ENCODE measurements at regions not wholly inside any gene's neighbourhood (a gene's known extent, or its start where the extent isn't known, plus 50 kb on each side); places are given as distances from the start of the nearest gene placed in this dataset.
A peak's percentile ranks its signal among the peaks of the same experiment; 100 is the strongest.

- Histone ChIP-seq H3K9me3 (no peaks in the 10 kb centered on the region), H3K27me3 (no peaks in the 10 kb centered on the region), H3K36me3 (ENCODE audit: low read depth, missing control alignments) (no peaks in the 10 kb centered on the region), H3K4me1 (no peaks in the 10 kb centered on the region), H3K4me3 (no peak overlapping the region), H3K27ac (no peak overlapping the region)
- 92% methylated on average over 5 of the region's 5 CpGs for WGBS, 2 donors
- TF ChIP-seq CTCF (IDR thresholded peaks at IDR 0.05): no peak
- TF ChIP-seq POLR2A (IDR thresholded peaks at IDR 0.05): no peak
- intact Hi-C loops (cut with DNase I; ENCODE audit: low total_unique reads): no loop called here
- no peak for DNase-seq
Measured at GRCh38 chr3:72470904-72471417, 377.3 kb downstream of the SHQ1 start.

GRCh38 chr3:72465853-72466252, 382.4 kb downstream of the SHQ1 start:
- Histone ChIP-seq H3K4me3 (no peak overlapping the region), H3K36me3 (ENCODE audit: low read depth, missing control alignments) (no peaks in the 10 kb centered on the region), H3K27me3 (no peaks in the 10 kb centered on the region), H3K27ac (no peak overlapping the region), H3K9me3 (no peaks in the 10 kb centered on the region), H3K4me1 (no peaks in the 10 kb centered on the region)
- intact Hi-C loops (cut with DNase I; ENCODE audit: low total_unique reads): no loop called here
- TF ChIP-seq CTCF (IDR thresholded peaks at IDR 0.05) (no peak), POLR2A (IDR thresholded peaks at IDR 0.05) (no peak)
- whole genome bisulfite sequencing, 2 donors: 72 to 75% methylated on average over 2 of the region's 2 CpGs
- no peak for DNase-seq

- H3K4me1 ChIP-seq: no peaks in the 10 kb centered on the region
- H3K27me3 ChIP-seq: no peaks in the 10 kb centered on the region
- no peak overlapping the region for H3K27ac ChIP-seq
- no peaks in the 10 kb centered on the region for H3K36me3 ChIP-seq (ENCODE audit: low read depth, missing control alignments)
- intact Hi-C loops (cut with DNase I; ENCODE audit: low total_unique reads): no loop called here
- WGBS, 2 donors: 68 to 83% methylated on average over 9 of the region's 9 CpGs
- TF ChIP-seq CTCF (IDR thresholded peaks at IDR 0.05): no peak
- no peak for TF ChIP-seq POLR2A (IDR thresholded peaks at IDR 0.05)
- H3K4me3 ChIP-seq: no peak overlapping the region
- DNase-seq: no peak
- no peaks in the 10 kb centered on the region for H3K9me3 ChIP-seq
Measured at GRCh38 chr3:72463083-72463482, 385.2 kb downstream of the SHQ1 start.

- WGBS, 2 donors: 47 to 51% methylated on average over 6 of the region's 6 CpGs
- no peak overlapping the region for H3K4me3 ChIP-seq
- TF ChIP-seq CTCF (IDR thresholded peaks at IDR 0.05) (no peak), POLR2A (IDR thresholded peaks at IDR 0.05) (no peak)
- intact Hi-C loops (cut with DNase I; ENCODE audit: low total_unique reads): no loop called here
- no peak overlapping the region for H3K27ac ChIP-seq
- no peaks in the 10 kb centered on the region for H3K36me3 ChIP-seq (ENCODE audit: low read depth, missing control alignments)
- no peaks in the 10 kb centered on the region for H3K27me3 ChIP-seq
- no peaks in the 10 kb centered on the region for H3K9me3 ChIP-seq
- DNase-seq: peak; percentile 25
- no peaks in the 10 kb centered on the region for H3K4me1 ChIP-seq
Measured at GRCh38 chr3:72462595-72463011, 385.6 kb downstream of the SHQ1 start.

- no peaks in the 10 kb centered on the region for H3K4me1 ChIP-seq
- H3K36me3 ChIP-seq (ENCODE audit: low read depth, missing control alignments): no peaks in the 10 kb centered on the region
- WGBS, 2 donors: 36 to 50% methylated on average over 4 of the region's 4 CpGs
- H3K9me3 ChIP-seq: no peaks in the 10 kb centered on the region
- H3K27ac ChIP-seq: no peak overlapping the region
- H3K4me3 ChIP-seq: no peak overlapping the region
- no peak for DNase-seq
- H3K27me3 ChIP-seq: no peaks in the 10 kb centered on the region
- TF ChIP-seq POLR2A (IDR thresholded peaks at IDR 0.05): no peak
- no peak for TF ChIP-seq CTCF (IDR thresholded peaks at IDR 0.05)
- intact Hi-C loops (cut with DNase I; ENCODE audit: low total_unique reads): no loop called here
Measured at GRCh38 chr3:72461787-72462186, 386.5 kb downstream of the SHQ1 start.

Measured in testis (tissue), 2 donors.